Renal pelvis (tissue), 1 donor: ENCODE measurements at regions not wholly inside any gene's neighbourhood (a gene's known extent, or its start where the extent isn't known, plus 50 kb on each side); places are given as distances from the start of the nearest gene placed in this dataset.
"Not testable (repeated sequence)": the region's sequence is repeated elsewhere in the genome, so short reads cannot be mapped to it uniquely, and the experiment has no call there.

Source experiments
- DNase-seq: peaks from one replicate; pipeline ENCODE4 v3.0.0-alpha.2; 2013

DNA sequence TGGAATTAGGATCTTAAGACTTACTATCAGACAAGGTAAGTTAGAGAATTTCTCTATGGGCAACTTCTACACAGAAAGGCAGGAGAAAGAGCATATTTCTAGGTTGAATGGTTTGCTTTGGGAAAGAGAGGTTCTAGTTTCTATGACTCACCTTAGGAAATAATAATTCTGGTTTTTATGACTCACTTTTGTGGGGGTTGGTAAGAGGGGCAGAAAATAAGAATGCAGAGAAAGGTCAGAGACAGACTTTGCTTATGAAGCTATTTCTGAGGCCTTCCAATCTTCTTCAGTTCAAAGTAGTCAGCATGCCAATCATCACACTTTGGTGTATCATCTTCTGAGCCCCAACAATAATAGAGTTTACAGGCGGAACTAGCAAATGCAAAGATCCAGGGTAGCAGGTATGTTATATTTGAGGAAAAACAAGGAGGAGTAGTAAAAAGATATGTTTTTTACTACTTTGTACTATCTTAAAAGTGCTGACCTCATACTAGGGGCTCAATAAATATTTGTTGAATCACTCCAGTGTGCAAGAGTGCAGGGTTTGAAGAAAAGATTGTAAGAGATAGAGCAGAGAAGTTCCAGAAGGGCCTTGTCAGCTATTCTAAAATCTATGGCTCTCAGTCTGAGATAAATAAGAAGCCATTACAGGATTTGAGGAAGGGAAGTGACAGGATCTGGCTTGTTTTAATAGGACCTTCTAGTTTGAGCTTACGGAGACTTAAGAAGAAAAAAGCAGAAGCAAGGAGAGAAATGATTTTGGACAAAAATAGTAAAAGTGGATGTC is 56.7 kb upstream of the LRFN5 start:
- DNase-seq: no peak

- no peak for DNase-seq
These were observed 57.4 kb upstream of the LRFN5 start for GRCh38 chr14:41549282-41549681.

GRCh38 chr14:41548666-41549065 is 58.0 kb upstream of the LRFN5 start:
- DNase-seq: no peak

DNA sequence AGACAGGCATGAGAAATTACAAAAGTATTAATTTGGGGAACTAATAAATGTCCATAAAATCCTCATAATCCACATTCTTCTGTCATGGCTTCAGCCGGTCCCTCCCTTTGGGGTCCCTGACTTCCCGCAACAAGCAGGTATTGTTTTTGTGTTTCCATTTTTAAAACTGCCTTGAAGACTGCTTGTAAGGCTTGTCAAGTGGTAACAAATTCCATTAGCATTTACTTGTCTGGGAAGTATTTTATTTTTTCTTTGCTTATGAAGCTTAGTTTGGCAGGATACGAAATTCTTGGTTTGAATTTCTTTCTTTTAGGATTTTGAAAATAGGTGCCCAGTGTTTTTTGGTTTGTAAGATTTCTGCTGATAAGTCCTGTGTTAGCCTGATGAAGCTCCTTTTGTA is 65.3 kb upstream of the LRFN5 start:
- DNase-seq: no peak

DNA sequence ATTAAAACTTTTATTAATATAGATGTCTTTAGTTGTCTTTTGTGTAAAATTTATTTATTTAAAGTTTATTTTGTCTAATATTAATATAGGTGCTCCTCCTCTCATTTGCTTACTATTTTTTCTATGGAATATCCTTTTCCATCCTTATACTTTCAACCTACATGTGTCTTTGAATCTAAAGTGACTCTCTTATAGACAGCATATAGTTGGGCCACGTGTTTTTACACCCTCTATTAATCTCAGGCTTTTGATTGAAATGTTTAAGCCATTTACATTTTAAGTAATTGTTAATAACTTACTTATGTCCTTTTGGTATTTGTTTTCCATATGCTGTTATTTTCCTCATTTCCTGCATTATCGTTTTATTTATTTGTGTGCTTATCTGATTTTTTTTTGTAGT is 74.4 kb upstream of the LRFN5 start:
- DNase-seq: no peak

DNA sequence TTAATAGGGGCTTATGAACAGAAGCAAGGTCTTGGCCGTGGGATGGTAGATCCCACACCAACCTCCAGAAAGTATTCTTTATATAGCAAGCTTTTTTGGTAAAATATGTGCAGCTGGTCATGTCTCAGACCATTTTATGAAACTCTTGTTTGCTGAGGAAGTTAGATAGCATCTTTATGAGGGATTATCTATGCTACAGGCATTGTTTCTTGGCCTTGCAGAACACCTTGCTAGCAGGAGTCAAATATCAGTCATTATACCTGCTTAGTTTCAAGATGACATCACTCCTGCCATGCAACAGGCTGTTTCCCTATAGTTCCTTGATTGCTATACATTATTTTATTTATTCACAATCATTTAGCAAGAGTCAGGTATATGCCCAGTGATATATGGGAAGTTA is 84.8 kb upstream of the LRFN5 start:
- no peak for DNase-seq

DNA sequence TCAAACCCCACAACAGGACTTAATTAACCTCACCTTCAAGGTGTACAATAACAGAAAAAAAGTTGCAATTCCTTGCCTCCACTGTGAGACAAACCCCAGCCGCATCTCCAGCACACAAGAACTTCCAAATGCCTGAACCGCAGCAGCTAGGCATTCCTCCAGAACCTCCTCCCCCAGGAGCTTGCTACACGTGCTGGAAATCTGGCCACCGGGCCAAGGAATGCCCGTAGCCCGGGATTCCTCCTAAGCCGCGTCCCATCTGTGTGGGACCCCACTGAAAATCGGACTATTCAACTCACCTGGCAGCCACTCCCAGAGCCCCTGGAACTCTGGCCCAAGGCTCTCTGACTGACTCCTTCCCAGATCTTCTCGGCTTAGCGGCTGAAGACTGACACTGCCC is 88.6 kb upstream of the LRFN5 start:
- not testable (repeated sequence) for DNase-seq

DNA sequence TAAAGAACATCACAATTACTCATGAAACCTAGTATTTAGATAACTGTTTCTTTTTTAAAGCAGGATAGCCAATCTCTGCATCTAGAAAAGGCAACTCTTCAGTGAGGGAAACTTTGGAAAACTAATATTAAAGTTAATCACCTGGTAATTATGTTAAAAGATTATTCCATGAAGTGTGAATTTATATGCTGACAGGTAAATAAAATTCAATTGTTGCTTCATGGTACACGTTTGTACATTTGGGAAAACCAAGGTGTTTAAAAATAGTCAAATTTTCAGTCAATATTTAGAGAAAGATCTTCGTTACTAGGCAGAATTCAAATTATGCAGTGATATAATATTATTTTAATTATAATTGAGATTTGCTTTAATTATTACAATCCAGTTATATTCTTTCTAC is 100.1 kb upstream of the LRFN5 start:
- DNase-seq: no peak

GRCh38 chr14:41505491-41505890 is 101.2 kb upstream of the LRFN5 start:
- DNase-seq: no peak

- DNase-seq: no peak
These were observed 107.7 kb upstream of the LRFN5 start for GRCh38 chr14:41498959-41499358.

DNA sequence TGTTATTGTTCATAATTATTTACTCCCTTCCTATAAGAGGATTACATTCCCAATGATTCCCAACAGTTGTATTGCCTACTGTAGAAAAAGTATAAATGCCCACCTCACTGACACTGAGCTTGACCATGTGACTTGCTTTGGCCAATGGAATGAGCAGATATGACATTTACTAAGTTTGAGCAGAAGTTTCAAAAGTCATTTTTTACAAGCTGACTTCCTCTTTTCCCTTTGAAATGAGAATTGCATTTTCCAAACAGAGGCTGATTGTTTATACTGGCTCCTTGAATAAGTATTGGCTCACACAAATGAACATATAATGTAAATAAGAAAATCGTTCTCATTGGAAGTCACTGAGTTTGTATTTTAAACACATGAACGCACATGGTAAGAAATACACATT is 116.4 kb upstream of the LRFN5 start:
- no peak for DNase-seq

DNA sequence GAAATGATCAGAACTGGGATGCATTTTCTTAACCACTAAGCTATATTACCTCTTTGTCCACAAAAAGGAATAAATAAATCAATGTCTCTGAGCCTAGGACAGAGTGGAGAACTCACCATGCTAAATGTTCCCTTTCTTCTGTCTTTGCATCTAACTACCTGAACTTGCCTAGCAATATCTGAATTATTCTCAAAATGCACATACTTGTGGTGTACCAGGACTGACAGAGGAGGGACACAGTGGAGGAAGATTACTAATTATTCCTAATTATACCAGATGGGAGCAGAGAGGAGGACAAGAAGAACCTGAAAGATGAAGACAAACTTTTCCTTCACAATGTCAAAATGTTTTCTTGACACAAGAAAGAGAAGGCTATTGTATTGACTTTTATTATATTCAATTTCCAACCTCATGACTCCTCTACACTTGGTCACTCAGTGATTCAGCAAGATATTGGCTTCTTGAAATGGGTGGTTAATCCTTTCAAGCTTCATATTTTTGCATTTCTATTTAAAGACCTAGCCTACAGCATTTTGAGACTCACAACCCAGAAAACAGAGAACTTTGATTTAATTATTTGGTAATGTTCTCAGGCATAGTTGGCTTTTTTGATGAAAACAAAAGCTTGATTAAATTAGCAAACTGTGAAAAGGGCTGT is 117.2 kb upstream of the LRFN5 start:
- no peak for DNase-seq

DNA sequence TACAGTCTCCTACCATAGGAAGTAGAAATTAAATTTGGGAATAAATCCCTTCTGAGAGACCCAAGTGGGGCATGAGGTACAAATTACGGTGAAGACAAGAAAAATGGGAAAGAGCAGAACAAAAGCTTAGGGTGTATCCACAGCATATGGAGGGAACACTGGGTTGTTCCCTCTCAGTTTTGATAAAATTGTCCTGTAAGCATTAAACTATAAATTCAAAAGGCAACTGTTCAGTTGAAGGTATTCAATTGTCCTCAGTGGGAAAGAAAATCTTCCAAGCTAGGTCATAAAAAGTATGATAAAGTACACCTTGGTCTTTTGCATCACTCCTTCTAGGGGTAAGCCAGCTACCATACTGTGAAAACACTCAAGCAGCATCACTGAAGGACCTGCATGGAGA is 118.3 kb upstream of the LRFN5 start:
- DNase-seq: no peak

- DNase-seq: no peak
These were observed 123.8 kb upstream of the LRFN5 start for GRCh38 chr14:41482861-41483260.

- DNase-seq: no peak
These were observed 130.2 kb upstream of the LRFN5 start for GRCh38 chr14:41476526-41476925.

- DNase-seq: no peak
These were observed 145.3 kb upstream of the LRFN5 start for GRCh38 chr14:41461380-41461779.

GRCh38 chr14:41457393-41457792 is 149.3 kb upstream of the LRFN5 start:
- DNase-seq: no peak

DNA sequence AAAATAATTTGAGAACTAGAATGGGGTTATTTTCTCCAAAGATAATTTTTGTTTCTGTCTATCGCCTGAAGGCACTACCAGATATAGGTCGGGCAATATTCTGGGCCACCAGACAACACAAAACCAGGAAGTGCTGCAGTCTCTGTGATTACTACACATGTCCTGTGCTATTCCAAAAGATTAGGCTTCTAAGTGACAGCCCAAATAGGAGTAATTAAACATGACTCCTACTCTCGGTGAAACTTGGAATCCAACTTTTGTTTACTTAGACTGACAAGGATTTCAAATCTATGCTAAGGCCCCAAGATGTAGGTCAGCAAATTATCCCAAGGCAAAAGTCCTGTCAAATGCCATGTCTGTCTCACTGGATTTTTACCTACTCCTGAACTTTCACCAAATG is 157.6 kb upstream of the LRFN5 start:
- no peak for DNase-seq

DNA sequence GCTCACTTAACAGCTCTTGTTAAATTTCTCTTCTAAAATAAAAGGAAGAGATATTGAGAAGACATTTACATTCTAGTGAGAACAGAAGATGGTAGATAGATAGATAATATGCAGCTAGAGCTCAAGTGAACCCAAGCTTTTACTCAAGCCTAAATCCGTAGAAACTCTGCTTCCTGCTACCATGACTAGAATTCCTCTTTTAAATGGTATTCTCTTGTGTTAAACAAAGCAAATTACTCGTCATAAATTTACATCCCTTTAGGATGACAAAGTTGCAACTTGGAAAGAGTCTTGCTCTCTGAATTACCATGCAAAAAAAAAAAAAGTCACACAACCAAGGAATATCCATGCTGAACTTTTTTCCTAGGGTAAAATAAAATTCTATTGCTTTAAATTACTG is 160.7 kb upstream of the LRFN5 start:
- DNase-seq: no peak

DNA sequence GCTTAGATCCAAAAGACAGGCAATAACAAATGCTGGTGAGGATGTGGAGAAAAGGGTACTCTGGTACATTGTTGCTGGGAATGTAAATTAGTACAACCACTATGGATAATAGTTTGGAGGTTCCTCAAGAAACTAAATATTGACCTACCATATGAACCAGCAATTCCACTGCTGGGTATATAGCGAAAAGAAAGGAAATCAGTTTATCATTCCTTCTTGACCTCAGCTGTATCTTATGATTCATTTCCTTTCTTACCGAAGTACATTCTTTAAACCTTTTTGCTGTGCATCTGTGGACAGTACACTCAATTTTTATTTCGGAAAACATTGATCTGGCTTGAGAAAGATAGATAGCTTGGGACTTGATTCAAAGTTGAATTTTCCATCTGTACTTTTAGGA is 183.2 kb upstream of the LRFN5 start:
- no peak for DNase-seq

DNA sequence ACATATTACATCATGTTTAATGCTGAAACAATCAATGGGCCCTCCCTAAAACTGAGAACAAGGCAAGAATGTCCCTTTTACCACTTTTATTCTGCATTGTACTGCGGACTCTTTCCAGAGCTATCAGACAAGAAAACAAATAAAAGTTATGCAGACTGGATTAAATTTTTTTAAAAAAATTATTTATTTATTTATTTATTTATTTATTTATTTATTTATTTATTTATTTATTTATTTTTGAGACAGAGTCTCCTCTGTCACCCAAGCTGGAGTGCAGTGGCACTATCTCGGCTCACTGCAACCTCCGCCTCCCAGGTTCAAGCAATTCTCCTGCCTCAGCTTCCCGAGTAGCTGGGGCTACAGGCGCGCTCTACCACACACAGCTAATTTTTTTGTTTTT is 185.4 kb upstream of the LRFN5 start:
- not testable (repeated sequence) for DNase-seq

DNA sequence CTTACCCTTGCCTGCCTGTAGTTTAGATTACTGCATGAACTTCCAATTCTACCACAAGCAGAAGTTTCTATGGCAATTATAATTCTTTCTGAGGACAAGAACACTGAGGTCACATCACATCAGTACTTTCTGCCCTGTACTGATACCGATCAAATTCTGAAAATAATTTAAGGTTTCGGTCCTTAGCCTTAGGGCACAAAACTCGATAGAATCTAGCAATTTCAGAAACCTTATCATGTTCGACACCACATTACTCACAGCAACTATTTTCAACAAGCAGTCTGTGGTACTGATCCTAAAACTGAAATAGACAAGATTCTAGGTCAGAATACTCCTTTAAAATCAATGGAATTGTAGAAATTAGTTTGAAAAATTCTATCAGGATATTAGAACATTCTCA is 187.0 kb upstream of the LRFN5 start:
- no peak for DNase-seq

GRCh38 chr14:41418851-41419250 is 187.8 kb upstream of the LRFN5 start:
- DNase-seq: no peak

DNA sequence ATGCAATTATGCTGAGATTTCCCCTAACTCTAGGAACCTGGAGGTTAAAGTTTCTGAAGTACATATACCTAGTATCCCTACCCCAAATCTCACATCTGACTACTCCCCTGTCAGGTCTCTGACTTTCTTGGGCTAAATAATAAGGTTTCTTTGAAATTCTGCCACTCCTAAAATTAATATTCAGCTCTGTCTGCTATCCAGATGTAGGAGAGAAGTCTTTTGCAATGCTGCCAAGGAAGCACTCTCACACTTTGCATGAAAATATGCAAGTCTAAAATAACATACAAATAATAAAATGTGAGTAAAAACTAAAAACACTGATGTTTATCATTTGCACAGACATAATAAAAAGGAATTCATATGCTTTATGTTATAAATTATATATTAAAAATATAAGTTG is 196.9 kb upstream of the LRFN5 start:
- DNase-seq: no peak
